ENCODE measurements at regions not wholly inside any gene's neighbourhood (a gene's known extent, or its start where the extent isn't known, plus 50 kb on each side); places are given as distances from the start of the nearest gene placed in this dataset.
"Not testable (repeated sequence)": the region's sequence is repeated elsewhere in the genome, so short reads cannot be mapped to it uniquely, and the experiment has no call there.

GRCh38 chr11:101296896-101297295, 167.3 kb upstream of the PGR start:
- DNase-seq (ENCODE audit: low read depth in 2 of 2), result no peak

DNA sequence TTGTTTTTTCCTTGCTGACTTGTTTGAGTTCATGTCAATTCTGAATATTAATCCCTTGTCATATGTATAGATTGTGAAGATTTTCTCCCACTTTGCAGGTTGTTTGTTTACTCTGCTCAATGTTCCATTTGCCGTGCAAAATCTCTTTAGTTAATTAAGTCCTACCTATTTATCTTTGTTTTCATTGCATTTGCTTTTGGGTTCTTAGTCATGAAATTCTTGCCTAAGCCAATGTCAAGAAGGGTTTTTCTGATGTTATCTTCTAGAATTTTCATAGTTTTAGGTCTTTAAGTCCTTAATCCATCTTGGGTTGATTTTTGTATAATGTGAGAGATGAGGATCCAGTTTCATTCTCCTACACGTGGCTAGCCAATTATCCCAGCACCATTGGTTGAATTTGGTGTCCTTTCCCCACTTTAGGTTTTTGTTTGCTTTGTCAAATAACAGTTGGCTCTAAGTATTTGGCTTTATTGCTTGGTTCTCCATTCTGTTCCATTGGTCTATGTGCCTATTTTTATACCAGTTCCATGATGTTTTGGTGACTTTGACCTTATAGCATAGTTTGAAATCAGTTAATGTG, 163.1 kb upstream of the PGR start:
- no peak for DNase-seq (ENCODE audit: low read depth in 2 of 2)

DNA sequence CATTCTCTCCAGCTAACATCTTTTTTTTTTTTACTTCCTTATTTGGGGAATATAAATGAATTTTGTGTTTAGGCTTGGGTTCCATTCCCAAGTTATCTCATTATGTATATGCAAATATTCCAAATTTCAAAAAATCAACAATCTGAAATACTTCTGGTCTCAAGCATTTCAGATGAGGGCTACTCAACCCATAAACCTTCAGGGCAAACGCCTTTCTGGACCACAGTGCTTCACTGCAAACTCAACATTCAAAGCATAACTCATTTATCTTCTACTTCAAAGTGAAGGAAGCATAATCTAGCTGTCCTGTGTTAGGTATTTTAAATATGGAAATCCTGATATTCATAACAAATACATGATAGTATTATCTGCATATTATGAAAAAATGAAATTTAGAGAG, 161.7 kb upstream of the PGR start:
- DNase-seq (ENCODE audit: low read depth in 2 of 2), result no peak

GRCh38 chr11:101288392-101288791, 158.8 kb upstream of the PGR start:
- no peak for DNase-seq (ENCODE audit: low read depth in 2 of 2)

GRCh38 chr11:101279728-101280127, 150.1 kb upstream of the PGR start:
- no peak for DNase-seq (ENCODE audit: low read depth in 2 of 2)

DNA sequence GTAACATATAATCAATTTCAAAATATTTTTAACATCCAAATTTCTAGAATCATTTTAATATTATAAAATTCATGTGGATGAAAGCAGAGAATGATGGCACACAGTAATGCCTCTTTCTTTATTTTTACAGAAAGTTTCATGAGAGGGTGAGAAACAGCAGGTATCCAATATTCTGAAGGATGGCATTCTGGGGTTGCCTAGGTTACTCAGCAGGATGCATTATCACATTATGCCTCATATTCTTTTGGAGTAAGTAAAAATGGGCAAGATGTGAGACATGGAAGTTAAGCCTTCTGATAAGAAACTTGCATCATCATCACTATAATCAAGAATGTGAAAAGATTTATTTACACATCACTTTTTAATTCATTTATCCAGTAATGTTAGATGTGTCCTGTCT, 148.7 kb upstream of the PGR start:
- DNase-seq (ENCODE audit: low read depth in 2 of 2), result no peak

- DNase-seq (ENCODE audit: low read depth in 2 of 2), result no peak
Observed at GRCh38 chr11:101277036-101277435, 147.4 kb upstream of the PGR start.

- DNase-seq (ENCODE audit: low read depth in 2 of 2), result no peak
Observed at GRCh38 chr11:101269990-101270660, 140.5 kb upstream of the PGR start.

- DNase-seq (ENCODE audit: low read depth in 2 of 2), result no peak
Observed at GRCh38 chr11:101269390-101269789, 139.8 kb upstream of the PGR start.

GRCh38 chr11:101267654-101268053, 138.0 kb upstream of the PGR start:
- DNase-seq (ENCODE audit: low read depth in 2 of 2), result no peak

DNA sequence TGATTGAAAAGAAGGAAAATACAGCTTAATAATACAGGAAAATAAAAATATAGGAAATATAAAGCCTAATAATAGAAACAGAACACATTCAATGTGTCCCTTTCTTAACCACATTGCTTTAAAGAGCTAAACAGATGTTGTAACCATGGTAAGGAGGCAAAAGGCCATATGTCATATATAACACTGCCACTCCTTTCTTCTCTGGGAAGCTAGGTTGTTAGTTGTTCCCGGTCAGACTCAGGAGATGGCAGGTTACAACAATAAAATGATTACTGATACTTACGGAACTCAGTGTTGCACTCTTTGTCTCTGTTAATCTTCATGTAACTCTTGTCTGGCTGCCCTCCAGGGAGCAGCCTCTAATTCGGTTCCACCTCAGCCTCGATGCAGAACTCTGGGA, 134.7 kb upstream of the PGR start:
- no peak for DNase-seq (ENCODE audit: low read depth in 2 of 2)

- DNase-seq (ENCODE audit: low read depth in 2 of 2), result no peak
Observed at GRCh38 chr11:101262995-101263394, 133.4 kb upstream of the PGR start.

DNA sequence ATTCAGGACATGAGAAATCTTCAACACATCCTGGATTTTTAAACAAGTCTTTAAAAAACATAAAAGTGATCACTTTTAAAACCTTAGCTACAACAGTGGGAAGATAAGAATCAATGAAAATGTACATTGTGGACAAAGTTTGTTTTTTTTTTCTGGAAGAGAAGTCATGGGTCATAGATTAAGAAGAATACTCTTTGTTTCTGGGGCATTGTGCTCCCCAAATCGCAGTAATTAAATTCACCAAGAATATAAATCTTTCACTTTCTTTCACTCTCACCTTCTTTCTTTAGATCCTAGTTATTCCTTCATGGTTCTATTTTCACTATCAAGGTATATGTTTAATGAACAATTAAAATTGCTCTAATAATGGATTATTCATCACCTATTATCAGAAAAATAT, 132.6 kb upstream of the PGR start:
- no peak for DNase-seq (ENCODE audit: low read depth in 2 of 2)

DNA sequence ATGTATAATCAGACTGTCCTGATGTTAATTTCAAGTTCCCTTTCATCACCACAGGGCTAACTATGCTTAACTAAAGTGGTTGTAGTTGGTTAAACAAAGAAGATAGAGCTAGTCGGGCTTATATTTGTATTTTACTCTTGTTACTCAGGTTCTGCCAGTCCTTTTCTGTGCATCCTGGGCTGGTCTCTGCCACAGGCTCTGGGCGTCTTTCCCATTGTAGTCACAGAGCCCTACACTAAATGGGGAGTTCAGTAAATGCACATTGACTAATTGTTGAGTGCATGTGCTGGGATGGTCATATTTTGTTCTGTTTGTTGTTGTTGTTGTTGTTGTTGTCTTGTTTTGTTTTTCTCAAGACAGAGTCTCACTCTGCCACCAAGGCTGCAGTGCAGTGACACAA, 125.4 kb upstream of the PGR start:
- DNase-seq (ENCODE audit: low read depth in 2 of 2), result no peak

DNA sequence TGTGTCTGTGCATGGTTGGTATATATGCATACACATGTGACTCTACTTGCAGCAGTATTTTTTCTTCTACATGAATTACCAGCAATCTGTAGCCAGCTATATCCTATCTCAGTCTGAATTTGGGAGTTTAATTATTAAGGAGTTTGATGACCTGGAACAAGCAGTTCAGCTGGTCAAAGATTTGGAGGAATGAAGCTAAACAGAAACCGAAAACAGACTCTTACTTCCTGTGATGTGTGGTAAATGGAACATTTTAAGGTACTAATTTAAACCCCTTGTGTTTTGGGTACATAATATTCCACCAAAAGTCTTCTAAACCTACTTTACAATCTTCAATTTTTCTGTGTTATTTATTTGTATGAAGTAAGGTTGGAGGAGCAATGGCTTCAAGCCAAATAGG, 124.4 kb upstream of the PGR start:
- no peak for DNase-seq (ENCODE audit: low read depth in 2 of 2)

DNA sequence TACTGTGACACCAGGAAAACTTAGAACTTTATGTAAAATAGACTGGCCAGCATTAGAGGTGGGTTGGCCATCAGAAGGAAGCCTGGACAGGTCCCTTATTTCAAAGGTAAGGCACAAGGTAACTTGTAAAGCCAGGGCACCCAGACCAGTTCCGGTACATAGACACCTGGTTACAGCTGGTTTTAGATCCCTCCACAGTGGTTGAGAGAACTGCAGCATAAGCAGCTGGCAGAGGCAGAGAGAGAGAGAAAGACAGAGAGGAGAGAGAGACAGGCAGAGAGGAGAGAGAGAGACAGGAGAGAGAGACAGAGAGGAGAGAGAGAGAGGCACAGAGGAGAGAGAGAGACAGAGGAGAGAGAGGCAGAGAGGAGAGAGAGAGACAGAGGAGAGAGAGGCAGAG, 116.0 kb upstream of the PGR start:
- not testable (repeated sequence) for DNase-seq (ENCODE audit: low read depth in 2 of 2)

DNA sequence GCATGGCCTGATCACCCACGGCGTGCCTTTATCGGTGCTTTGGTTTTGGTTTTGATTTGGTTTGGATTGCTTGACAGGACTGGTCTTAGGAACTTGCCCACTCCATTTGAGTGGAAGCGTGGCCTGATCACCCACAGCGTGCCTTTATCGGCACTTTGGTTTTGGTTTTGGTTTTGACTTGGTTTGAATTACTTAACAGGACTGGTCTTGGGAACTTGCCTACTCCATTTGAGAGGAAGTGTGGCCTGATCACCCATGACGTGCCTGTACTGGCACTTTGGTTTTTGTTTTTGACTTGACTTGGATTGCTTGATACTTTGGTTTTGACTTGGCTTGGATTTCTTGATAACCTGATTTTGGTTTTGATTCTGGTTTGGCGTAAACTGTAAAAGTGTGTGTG, 115.5 kb upstream of the PGR start:
- DNase-seq (ENCODE audit: low read depth in 2 of 2), result not testable (repeated sequence)

GRCh38 chr11:101241160-101241795, 111.7 kb upstream of the PGR start:
- no peak for DNase-seq (ENCODE audit: low read depth in 2 of 2)

GRCh38 chr11:101231207-101231834, 101.7 kb upstream of the PGR start:
- DNase-seq (ENCODE audit: low read depth in 2 of 2), result not testable (repeated sequence)

DNA sequence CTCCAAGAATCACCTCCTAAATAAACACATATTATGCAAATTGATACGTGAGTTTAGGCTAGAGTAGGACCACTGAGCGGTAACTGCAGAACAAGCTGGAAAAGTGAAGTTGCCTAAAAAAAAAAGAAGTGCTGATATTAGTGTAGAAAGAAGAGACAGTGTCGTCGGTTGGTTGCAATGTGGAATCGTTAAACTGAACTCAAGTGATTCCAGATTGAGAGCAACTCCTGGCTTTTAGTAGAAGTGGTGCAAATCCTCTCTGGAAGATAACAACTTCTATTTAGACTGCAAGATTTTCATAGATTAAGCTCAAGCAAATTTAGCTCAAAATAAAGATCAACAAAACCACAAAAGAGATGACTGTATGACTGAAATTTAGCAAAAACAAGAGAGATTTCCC, 97.0 kb upstream of the PGR start:
- DNase-seq (ENCODE audit: low read depth in 2 of 2), result no peak

DNA sequence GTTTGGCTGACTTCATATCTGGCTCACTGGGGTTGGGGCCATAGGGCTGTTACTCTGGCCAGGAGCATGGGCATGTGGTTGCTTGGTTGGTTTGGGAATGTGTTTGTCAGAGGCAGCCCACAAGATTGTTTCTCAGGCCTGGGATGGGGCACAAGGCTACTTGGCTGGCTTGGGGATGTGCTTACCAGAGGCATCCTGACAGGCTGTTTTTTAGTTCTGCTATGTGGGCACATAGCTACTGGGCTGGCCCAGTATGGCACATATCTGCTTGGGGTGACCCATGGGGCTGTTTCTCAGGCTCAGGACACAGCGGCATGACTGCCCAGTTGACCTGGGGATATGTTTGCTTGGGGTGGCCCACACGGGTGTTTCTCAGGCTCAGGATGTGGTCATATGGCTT, 94.6 kb upstream of the PGR start:
- DNase-seq (ENCODE audit: low read depth in 2 of 2), result no peak

DNA sequence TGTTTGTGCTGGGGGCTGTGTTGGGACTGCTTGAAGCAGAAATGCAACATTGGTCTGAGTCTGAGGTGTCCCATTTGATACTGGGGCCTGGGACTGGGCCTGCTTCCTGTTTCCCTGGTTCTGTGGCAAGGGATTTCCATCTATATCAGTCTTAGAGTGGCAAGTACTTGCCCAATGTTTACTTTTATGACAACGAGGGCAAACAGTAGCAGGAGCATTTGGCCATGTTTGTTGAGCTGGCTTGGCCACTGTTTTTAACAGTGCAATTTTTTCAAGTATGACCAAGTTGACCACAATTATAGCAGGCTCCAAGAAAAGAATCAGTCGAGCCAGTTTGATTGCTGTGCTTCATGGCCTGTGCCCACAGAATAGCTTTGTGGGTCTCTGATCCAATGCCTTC, 88.5 kb upstream of the PGR start:
- DNase-seq (ENCODE audit: low read depth in 2 of 2), result not testable (repeated sequence)

- not testable (repeated sequence) for DNase-seq (ENCODE audit: low read depth in 2 of 2)
Observed at GRCh38 chr11:101216091-101216490, 86.5 kb upstream of the PGR start.

Measured in lung microvascular endothelial cell (primary cell).